Prostate gland (tissue), 2 donors: ENCODE measurements at regions not wholly inside any gene's neighbourhood (a gene's known extent, or its start where the extent isn't known, plus 50 kb on each side); places are given as distances from the start of the nearest gene placed in this dataset.

ENCODE experiments used
- DNase-seq: peaks from one replicate; pipeline ENCODE4 v3.0.0-alpha.2; 2019; ENCODE audit warnings: low spot score
- H3K27ac ChIP-seq, 2 donors: fragments of 200-600 bp; sonication (generic); 2 replicates each; pipeline ENCODE4 v1.5.1; 2017 to 2019
- H3K27me3 ChIP-seq: fragments of 200-600 bp; sonication (generic); replicated peaks from 2 replicates; pipeline ENCODE4 v1.5.1; 2019; ENCODE audit not compliant: insufficient read depth
- H3K36me3 ChIP-seq, 2 donors: fragments of 200-600 bp; sonication (generic); 1 replicate in 1 of 2; 2 replicates in 1 of 2; pipeline versions ENCODE4 v1.5.1 to v1.8.1; 2017 to 2019
- H3K4me1 ChIP-seq: fragments of 200-600 bp; sonication (generic); replicated peaks from 2 replicates; pipeline ENCODE4 v1.5.1; 2019
- H3K4me3 ChIP-seq, 2 donors: fragments of 200-600 bp; sonication (generic); 2 replicates each; pipeline ENCODE4 v1.5.1; 2017 to 2019
- H3K9me3 ChIP-seq: fragments of 200-600 bp; sonication (generic); 2 replicates; pipeline ENCODE4 v1.5.1; 2017
- CTCF ChIP-seq, 4 experiments: fragments of 200-600 bp in 2 of 4; fragments of 450-650 bp in 2 of 4; sonication (generic) in 2 of 4; IDR thresholded peaks; 1 replicate in 3 of 4; 2 replicates in 1 of 4; pipeline ENCODE4 v1.5.1; 2016 to 2019; ENCODE audit warnings: antibody characterized with exemption in 4 of 4, mild to moderate bottlenecking in 2 of 4, moderate library complexity in 2 of 4
- POLR2A ChIP-seq: fragments of 450-650 bp; IDR thresholded peaks from one replicate; pipeline ENCODE4 v1.6.1; 2016; ENCODE audit warnings: antibody characterized with exemption, mild to moderate bottlenecking
- POLR2AphosphoS5 ChIP-seq: sonication (generic); formaldehyde crosslinking; IDR thresholded peaks from one replicate; pipeline ENCODE4 v1.6.1; 2017; ENCODE audit warnings: antibody characterized with exemption
- WGBS: methylation state at CpG from one replicate; pipeline ENCODE4 v1.1.5; 2018; 5-methylcytosine and 5-hydroxymethylcytosine counted together
- intact Hi-C: fragments of 100-400 bp; cut with DNase I; formaldehyde crosslinking; loops from one replicate; pipeline ENCODE4 v1.14.2; 2022

- no peaks in the 10 kb centered on the region for H3K36me3 ChIP-seq
- no peaks in the 10 kb centered on the region for H3K9me3 ChIP-seq
- DNase-seq = no peak
- 90% methylated on average over 8 of the region's 8 CpGs for WGBS
- no peak overlapping the region for H3K27ac ChIP-seq
- no peak for TF ChIP-seq POLR2AphosphoS5
- H3K27me3 ChIP-seq = no peaks in the 10 kb centered on the region
- intact Hi-C loops = no loop called here
- no peak overlapping the region for H3K4me3 ChIP-seq
- H3K4me1 ChIP-seq = no peaks in the 10 kb centered on the region
Observed at GRCh38 chr10:4101918-4102654, 317.1 kb upstream of the KLF6 start.

DNA sequence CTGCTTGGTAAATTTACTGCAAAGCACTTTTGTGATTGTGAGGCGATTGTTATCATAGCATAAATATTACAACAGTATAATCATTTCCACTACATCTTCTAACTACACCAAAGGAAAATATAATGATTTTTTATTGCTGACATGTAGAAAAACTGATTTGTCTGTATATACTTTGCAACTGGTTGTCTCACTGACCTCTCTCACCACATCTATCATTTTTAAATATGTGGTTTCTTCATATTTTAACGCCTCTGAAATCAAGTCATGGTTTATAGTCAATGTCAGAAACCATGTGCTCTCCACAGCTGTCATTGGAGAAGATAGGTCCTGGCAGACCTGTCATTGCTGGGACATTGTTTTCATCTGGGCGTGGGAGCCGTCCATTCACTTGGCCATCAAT lies 315.4 kb upstream of the KLF6 start:
- Histone ChIP-seq H3K27ac (no peak overlapping the region), H3K36me3 (no peaks in the 10 kb centered on the region), H3K4me3 (no peak overlapping the region), H3K4me1 (no peaks in the 10 kb centered on the region), H3K27me3 (no peaks in the 10 kb centered on the region), H3K9me3 (no peaks in the 10 kb centered on the region)
- intact Hi-C loops = no loop called here
- TF ChIP-seq POLR2A = no peak
- no peak for DNase-seq
- 79% methylated on average over 4 of the region's 4 CpGs for WGBS

GRCh38 chr10:4099202-4099601 lies 314.2 kb upstream of the KLF6 start:
- intact Hi-C loops = loop anchor here (10.0 kb wide), 1 partner anchor 96 kb away; no protein-coding TSS in a partner anchor

DNA sequence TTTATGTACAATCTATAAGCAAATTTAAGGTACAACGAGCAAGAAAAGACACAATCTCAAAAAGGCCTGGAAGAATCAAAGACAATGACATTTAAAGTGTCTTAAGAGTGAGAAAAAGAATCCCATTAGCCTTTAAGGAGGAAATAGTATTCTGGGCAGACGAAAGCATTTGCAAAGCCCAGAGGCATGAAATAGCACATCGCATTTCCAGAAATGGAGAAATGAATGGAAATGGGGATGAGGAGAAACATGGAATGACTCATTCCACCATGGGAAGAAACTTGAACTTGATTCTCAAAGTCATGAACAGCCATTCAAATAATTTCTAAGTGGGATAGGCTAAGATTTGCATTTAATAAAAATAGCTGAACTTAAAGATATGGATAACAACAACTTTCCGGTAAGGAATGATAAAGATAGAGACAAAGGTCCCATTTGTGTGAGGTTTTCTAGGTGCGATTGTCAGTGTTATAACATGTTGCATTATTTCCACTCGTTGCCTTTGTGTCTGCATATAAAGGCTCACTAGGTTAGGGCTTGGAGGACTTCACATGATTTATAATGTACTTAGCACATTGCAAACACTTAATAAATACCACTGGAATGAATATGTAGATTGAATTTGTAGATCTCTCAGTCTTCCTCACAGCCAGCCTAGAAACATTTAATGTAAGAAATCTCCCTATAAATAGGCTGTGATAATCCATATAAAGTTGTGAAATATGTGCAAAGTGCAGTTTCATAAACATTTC lies 310.3 kb upstream of the KLF6 start:
- intact Hi-C loops = loop anchor here (10.0 kb wide), 1 partner anchor 99 kb away; no protein-coding TSS in a partner anchor

More at GRCh38 chr10:4099202-4099601, 314.2 kb upstream of the KLF6 start:
- TF ChIP-seq CTCF (IDR thresholded peaks at IDR 0.05) (no peak), POLR2A (no peak), POLR2AphosphoS5 (no peak)
- DNase-seq = no peak
- Histone ChIP-seq H3K9me3 (no peaks in the 10 kb centered on the region), H3K36me3 (no peaks in the 10 kb centered on the region), H3K27ac (no peak overlapping the region), H3K4me1 (no peaks in the 10 kb centered on the region), H3K27me3 (no peaks in the 10 kb centered on the region), H3K4me3 (no peak overlapping the region)

GRCh38 chr10:4094751-4095150 lies 309.7 kb upstream of the KLF6 start:
- no peak for DNase-seq
- no peak for TF ChIP-seq POLR2A
- no peak for TF ChIP-seq POLR2AphosphoS5
- TF ChIP-seq CTCF (IDR thresholded peaks at IDR 0.05) = no peak
- Histone ChIP-seq H3K27ac (no peak overlapping the region), H3K27me3 (no peaks in the 10 kb centered on the region), H3K4me3 (no peak overlapping the region), H3K4me1 (no peaks in the 10 kb centered on the region), H3K9me3 (no peaks in the 10 kb centered on the region), H3K36me3 (no peaks in the 10 kb centered on the region)
- 91% methylated on average over 2 of the region's 2 CpGs for WGBS
- intact Hi-C loops = loop anchor here (10.0 kb wide), 1 partner anchor 100 kb away; no protein-coding TSS in a partner anchor

More for the DNA sequence above, 310.3 kb upstream of the KLF6 start:
- H3K9me3 ChIP-seq = no peaks in the 10 kb centered on the region
- TF ChIP-seq POLR2A (no peak), CTCF (IDR thresholded peaks at IDR 0.05) (no peak), POLR2AphosphoS5 (no peak)
- 85% methylated on average over 6 of the region's 6 CpGs for WGBS
- H3K27me3 ChIP-seq = no peaks in the 10 kb centered on the region
- no peaks in the 10 kb centered on the region for H3K36me3 ChIP-seq
- no peak for DNase-seq
- no peak overlapping the region for H3K4me3 ChIP-seq
- H3K27ac ChIP-seq = no peak overlapping the region
- H3K4me1 ChIP-seq = no peaks in the 10 kb centered on the region
